SK-N-SH (cell line): ENCODE measurements at regions not wholly inside any gene's neighbourhood (a gene's known extent, or its start where the extent isn't known, plus 50 kb on each side); places are given as distances from the start of the nearest gene placed in this dataset.

ENCODE experiments used
- CTCF ChIA-PET: fragments of 300-600, 350-600 bp; formaldehyde crosslinking; extraction: SDS; loops from one replicate; lab custom pipeline; 2021; lab: Yijun Ruan, JAX
- POLR2A ChIA-PET: fragments of 350-600 bp; sonication (Branson Sonifier 250); formaldehyde crosslinking; extraction: SDS; loops from one replicate; lab custom pipeline; 2020; ENCODE audit warnings: antibody characterized with exemption, inconsistent platforms; lab: Yijun Ruan, JAX
- DNase-seq: peaks from one replicate; pipeline ENCODE4 v3.0.0; 2012
- H2AFZ ChIP-seq: fragments of 200-600 bp; sonication (generic); 2 replicates; pipeline ENCODE4 v1.8.1; 2016; ENCODE audit warnings: antibody characterized with exemption, mild to moderate bottlenecking, low read depth
- H3F3A ChIP-seq: fragments of 200-600 bp; sonication (generic); replicated peaks from 2 replicates; pipeline ENCODE3; 2016; ENCODE audit warnings: antibody characterized with exemption, mild to moderate bottlenecking; ENCODE audit not compliant: insufficient read depth
- H3K27ac ChIP-seq, 2 experiments: fragments of 200-500 bp in 1 of 2; fragments of 200-600 bp in 1 of 2; sonication (Bioruptor generic) in 1 of 2; sonication (generic), shearing (Covaris generic) in 1 of 2; 2 replicates each; pipeline versions ENCODE4 v1.5.1 to v1.6.1; 2014 to 2016; ENCODE audit warnings: low read depth in 2 of 2, inconsistent platforms in 1 of 2, low read length in 1 of 2, mild to moderate bottlenecking in 1 of 2, mixed read lengths in 1 of 2
- H3K27me3 ChIP-seq: fragments of 200-600 bp; sonication (generic), shearing (Covaris generic); 2 replicates; pipeline ENCODE4 v1.6.1; 2016; ENCODE audit warnings: mixed run types; ENCODE audit not compliant: insufficient read depth
- H3K36me3 ChIP-seq, 2 experiments: fragments of 200-500 bp in 1 of 2; fragments of 200-600 bp in 1 of 2; sonication (Bioruptor generic) in 1 of 2; sonication (generic) in 1 of 2; replicated peaks in 1 of 2; 2 replicates each; pipeline versions ENCODE3 to v1.5.1; 2014 to 2016; ENCODE audit warnings: low read length in 1 of 2, mild to moderate bottlenecking in 1 of 2; ENCODE audit not compliant: insufficient read depth in 2 of 2, control insufficient read depth in 1 of 2
- H3K4me1 ChIP-seq, 2 experiments: fragments of 200-500 bp in 1 of 2; fragments of 200-600 bp in 1 of 2; sonication (Bioruptor generic) in 1 of 2; sonication (generic), shearing (Covaris generic) in 1 of 2; 2 replicates each; pipeline versions ENCODE4 v1.5.1 to v1.6.1; 2014 to 2016; ENCODE audit warnings: low read depth in 1 of 2, low read length in 1 of 2, mixed run types in 1 of 2; ENCODE audit not compliant: insufficient read depth in 2 of 2, control insufficient read depth in 1 of 2
- H3K4me2 ChIP-seq: fragments of 200-600 bp; sonication (generic), shearing (Covaris generic); 2 replicates; pipeline ENCODE4 v1.6.1; 2017; ENCODE audit warnings: mixed run types
- H3K4me3 ChIP-seq, 2 experiments: fragments of 200-500 bp in 1 of 2; fragments of 200-600 bp in 1 of 2; sonication (Bioruptor generic) in 1 of 2; sonication (generic), shearing (Covaris generic) in 1 of 2; 2 replicates each; pipeline versions ENCODE4 v1.5.1 to v1.8.1; 2014 to 2016; ENCODE audit warnings: low read depth in 2 of 2, inconsistent platforms in 1 of 2, low read length in 1 of 2, mild to moderate bottlenecking in 1 of 2, mixed read lengths in 1 of 2, moderate library complexity in 1 of 2
- H3K79me2 ChIP-seq: fragments of 200-600 bp; sonication (generic); 2 replicates; pipeline ENCODE4 v1.8.1; 2017; ENCODE audit warnings: mild to moderate bottlenecking; ENCODE audit not compliant: insufficient read depth
- H3K9ac ChIP-seq: fragments of 200-600 bp; sonication (generic); 2 replicates; pipeline ENCODE4 v1.6.1; 2017; ENCODE audit warnings: mixed run types
- H3K9me2 ChIP-seq: fragments of 200-600 bp; sonication (generic); 2 replicates; pipeline ENCODE4 v1.6.1; 2017; ENCODE audit warnings: mixed run types
- H3K9me3 ChIP-seq: fragments of 200-600 bp; sonication (generic); 2 replicates; pipeline ENCODE4 v1.6.1; 2017; ENCODE audit warnings: mixed run types, mild to moderate bottlenecking, moderate library complexity
- H4K20me1 ChIP-seq: fragments of 200-600 bp; sonication (generic); 2 replicates; pipeline ENCODE4 v1.6.1; 2017; ENCODE audit warnings: mild to moderate bottlenecking, mixed run types; ENCODE audit not compliant: insufficient read depth
- CHD2 ChIP-seq: fragments of 150-350 bp; IDR thresholded peaks from 2 replicates; pipeline ENCODE4 v1.6.1; 2018; ENCODE audit warnings: low read length; ENCODE audit not compliant: partially characterized antibody
- ELF1 ChIP-seq: IDR thresholded peaks from 2 replicates; pipeline ENCODE4 v1.4.0; 2012
- EZH2phosphoT487 ChIP-seq: fragments of 200-600 bp; sonication (generic); IDR thresholded peaks from 2 replicates; pipeline ENCODE4 v1.6.1; 2017; ENCODE audit warnings: low read depth, mixed run types, mild to moderate bottlenecking, antibody characterized with exemption, moderate library complexity, borderline replicate concordance
- FOSL2 ChIP-seq: IDR thresholded peaks from 2 replicates; pipeline ENCODE4 v1.4.0; 2012; ENCODE audit warnings: low read depth, mild to moderate bottlenecking, moderate library complexity, borderline replicate concordance
- FOXJ3 ChIP-seq: sonication (generic); formaldehyde crosslinking; IDR thresholded peaks from 2 replicates; pipeline ENCODE4 v1.5.1; 2020; ENCODE audit warnings: mild to moderate bottlenecking, missing genetic modification reagents
- FOXM1 ChIP-seq: IDR thresholded peaks from 2 replicates; pipeline ENCODE4 v1.4.0; 2012; ENCODE audit warnings: low read depth, mild to moderate bottlenecking
- GATA2 ChIP-seq: sonication (generic); formaldehyde crosslinking; IDR thresholded peaks from 2 replicates; pipeline ENCODE4 v1.5.0; 2020; ENCODE audit warnings: mild to moderate bottlenecking, missing genetic modification reagents
- MAX ChIP-seq: IDR thresholded peaks from 2 replicates; pipeline ENCODE4 v1.4.0; 2012; ENCODE audit warnings: low read depth
- MEF2A ChIP-seq: IDR thresholded peaks from 2 replicates; pipeline ENCODE4 v1.4.0; 2012; ENCODE audit warnings: low read depth, borderline replicate concordance
- MXI1 ChIP-seq: IDR thresholded peaks from 2 replicates; pipeline ENCODE4 v1.6.1; 2012; ENCODE audit warnings: mild to moderate bottlenecking, low read depth, low read length, improper control_type of control experiment
- NRF1 ChIP-seq: IDR thresholded peaks from 2 replicates; pipeline ENCODE4 v1.6.1; 2012; ENCODE audit warnings: low read depth, mild to moderate bottlenecking, low read length
- RAD21 ChIP-seq: IDR thresholded peaks from 2 replicates; pipeline ENCODE4 v1.6.1; 2012; ENCODE audit warnings: mild to moderate bottlenecking, low read length
- REST ChIP-seq: IDR thresholded peaks from 2 replicates; pipeline ENCODE4 v1.6.1; 2012; ENCODE audit warnings: mild to moderate bottlenecking, low read depth, low read length, moderate library complexity
- RXRA ChIP-seq: IDR thresholded peaks from 2 replicates; pipeline ENCODE4 v1.4.0; 2012; ENCODE audit warnings: low read depth, mild to moderate bottlenecking, borderline replicate concordance
- SIN3A ChIP-seq: IDR thresholded peaks from 2 replicates; pipeline ENCODE4 v1.6.1; 2012; ENCODE audit warnings: low read depth, mild to moderate bottlenecking, low read length, moderate library complexity, borderline replicate concordance
- TAF1 ChIP-seq: IDR thresholded peaks from 2 replicates; pipeline ENCODE4 v1.6.1; 2012; ENCODE audit warnings: low read depth, mild to moderate bottlenecking, low read length, moderate library complexity, borderline replicate concordance
- TCF12 ChIP-seq: IDR thresholded peaks from 2 replicates; pipeline ENCODE4 v1.4.0; 2012
- WGBS: methylation state at CpG from one replicate; pipeline ENCODE4 v1.1.6; 2017; ENCODE audit warnings: low lambda C conversion rate; 5-methylcytosine and 5-hydroxymethylcytosine counted together
- TF ChIP-seq, protein P1 (sequence below): fragments of 150-350 bp; IDR thresholded peaks from 2 replicates; pipeline ENCODE4 v1.6.1; 2016; ENCODE audit warnings: mild to moderate bottlenecking, low read depth, low read length
- TF ChIP-seq, protein P2 (sequence below): IDR thresholded peaks from 2 replicates; pipeline ENCODE4 v1.4.0; 2012; ENCODE audit warnings: low read depth, borderline replicate concordance
- TF ChIP-seq, protein P3 (sequence below): IDR thresholded peaks from 2 replicates; pipeline ENCODE4 v1.4.0; 2012; ENCODE audit warnings: low read depth, borderline replicate concordance

DNA sequence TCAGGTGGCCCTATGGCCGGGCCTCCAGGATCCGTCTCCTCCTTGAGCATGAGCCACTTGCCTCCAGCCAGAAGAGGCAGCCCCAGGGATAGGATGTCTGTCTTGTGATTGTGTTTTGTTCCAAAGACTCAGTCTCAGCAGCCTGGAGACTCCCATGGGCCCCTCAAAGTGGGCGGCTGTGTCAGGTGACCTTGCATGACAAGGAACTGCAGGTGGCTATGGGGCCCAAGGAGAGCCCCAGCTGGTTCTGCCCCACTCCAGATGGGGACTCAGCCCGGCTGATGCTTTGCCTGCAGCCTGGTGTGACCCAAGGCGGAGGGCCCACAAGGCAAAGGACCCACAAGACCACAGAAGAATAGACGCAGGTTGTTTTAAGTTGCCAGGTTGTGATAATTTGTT lies 284.3 kb upstream of the IRX4 start:
- Histone ChIP-seq H3K4me2 (no peak overlapping the region), H3K27me3 (peaks cover 82% of the 10 kb centered on the region), H3K79me2 (no peaks in the 10 kb centered on the region), H3F3A (no peaks in the 10 kb centered on the region), H3K9ac (no peak overlapping the region), H3K9me3 (no peaks in the 10 kb centered on the region), H2AFZ (no peak overlapping the region), H3K36me3 (no peaks in the 10 kb centered on the region), H3K4me1 (no peaks in the 10 kb centered on the region), H4K20me1 (no peaks in the 10 kb centered on the region), H3K9me2 (no peaks in the 10 kb centered on the region), H3K4me3 (no peak overlapping the region), H3K27ac (no peak overlapping the region)
- WGBS: 5% methylated on average over 5 of the region's 6 CpGs
- POLR2A ChIA-PET: no interaction called here
- CTCF ChIA-PET: no interaction called here
- DNase-seq: no peak
- TF ChIP-seq GATA2 (CRISPR knock-in tag): no peak

GRCh38 chr5:2166306-2166978 lies 283.7 kb upstream of the IRX4 start:
- DNase-seq: no peak
- TF ChIP-seq MAX (no peak), RXRA (no peak), EZH2phosphoT487 (no peak), REST (no peak), TAF1 (no peak), NRF1 (no peak), FOXJ3 (CRISPR knock-in tag) (no peak), RAD21 (no peak), SIN3A (no peak), FOXM1 (no peak), TCF12 (no peak), CHD2 (no peak), FOSL2 (no peak), ELF1 (no peak), GATA2 (CRISPR knock-in tag) (no peak), MXI1 (no peak), MEF2A (no peak)
- TF ChIP-seq, protein P1, sequence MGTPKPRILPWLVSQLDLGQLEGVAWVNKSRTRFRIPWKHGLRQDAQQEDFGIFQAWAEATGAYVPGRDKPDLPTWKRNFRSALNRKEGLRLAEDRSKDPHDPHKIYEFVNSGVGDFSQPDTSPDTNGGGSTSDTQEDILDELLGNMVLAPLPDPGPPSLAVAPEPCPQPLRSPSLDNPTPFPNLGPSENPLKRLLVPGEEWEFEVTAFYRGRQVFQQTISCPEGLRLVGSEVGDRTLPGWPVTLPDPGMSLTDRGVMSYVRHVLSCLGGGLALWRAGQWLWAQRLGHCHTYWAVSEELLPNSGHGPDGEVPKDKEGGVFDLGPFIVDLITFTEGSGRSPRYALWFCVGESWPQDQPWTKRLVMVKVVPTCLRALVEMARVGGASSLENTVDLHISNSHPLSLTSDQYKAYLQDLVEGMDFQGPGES: no peak
- TF ChIP-seq, protein P2, sequence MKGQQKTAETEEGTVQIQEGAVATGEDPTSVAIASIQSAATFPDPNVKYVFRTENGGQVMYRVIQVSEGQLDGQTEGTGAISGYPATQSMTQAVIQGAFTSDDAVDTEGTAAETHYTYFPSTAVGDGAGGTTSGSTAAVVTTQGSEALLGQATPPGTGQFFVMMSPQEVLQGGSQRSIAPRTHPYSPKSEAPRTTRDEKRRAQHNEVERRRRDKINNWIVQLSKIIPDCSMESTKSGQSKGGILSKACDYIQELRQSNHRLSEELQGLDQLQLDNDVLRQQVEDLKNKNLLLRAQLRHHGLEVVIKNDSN: no peak
- TF ChIP-seq, protein P3, sequence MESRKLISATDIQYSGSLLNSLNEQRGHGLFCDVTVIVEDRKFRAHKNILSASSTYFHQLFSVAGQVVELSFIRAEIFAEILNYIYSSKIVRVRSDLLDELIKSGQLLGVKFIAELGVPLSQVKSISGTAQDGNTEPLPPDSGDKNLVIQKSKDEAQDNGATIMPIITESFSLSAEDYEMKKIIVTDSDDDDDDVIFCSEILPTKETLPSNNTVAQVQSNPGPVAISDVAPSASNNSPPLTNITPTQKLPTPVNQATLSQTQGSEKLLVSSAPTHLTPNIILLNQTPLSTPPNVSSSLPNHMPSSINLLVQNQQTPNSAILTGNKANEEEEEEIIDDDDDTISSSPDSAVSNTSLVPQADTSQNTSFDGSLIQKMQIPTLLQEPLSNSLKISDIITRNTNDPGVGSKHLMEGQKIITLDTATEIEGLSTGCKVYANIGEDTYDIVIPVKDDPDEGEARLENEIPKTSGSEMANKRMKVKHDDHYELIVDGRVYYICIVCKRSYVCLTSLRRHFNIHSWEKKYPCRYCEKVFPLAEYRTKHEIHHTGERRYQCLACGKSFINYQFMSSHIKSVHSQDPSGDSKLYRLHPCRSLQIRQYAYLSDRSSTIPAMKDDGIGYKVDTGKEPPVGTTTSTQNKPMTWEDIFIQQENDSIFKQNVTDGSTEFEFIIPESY: no peak
- TF ChIP-seq, all 33 proteins: peak for 0
- Histone ChIP-seq H3K27ac (no peak overlapping the region), H3K9me2 (no peaks in the 10 kb centered on the region), H3K4me1 (no peaks in the 10 kb centered on the region), H3K27me3 (peaks cover 82% of the 10 kb centered on the region), H3K79me2 (no peaks in the 10 kb centered on the region), H4K20me1 (no peaks in the 10 kb centered on the region), H3K9me3 (no peaks in the 10 kb centered on the region), H3K36me3 (no peaks in the 10 kb centered on the region), H3K9ac (no peak overlapping the region), H3F3A (no peaks in the 10 kb centered on the region), H3K4me2 (no peak overlapping the region), H3K4me3 (no peak overlapping the region), H2AFZ (no peak overlapping the region)
- POLR2A ChIA-PET: no interaction called here
- 6% methylated on average over 13 of the region's 17 CpGs for WGBS
- CTCF ChIA-PET: no interaction called here
